H9 (cell line): ENCODE measurements at regions not wholly inside any gene's neighbourhood (a gene's known extent, or its start where the extent isn't known, plus 50 kb on each side); places are given as distances from the start of the nearest gene placed in this dataset.
A peak's percentile ranks its signal among the peaks of the same experiment; 100 is the strongest.

Source experiments
- DNase-seq: peaks from one replicate; pipeline ENCODE4 v3.0.0-alpha.2; 2017
- H2AFZ ChIP-seq: one replicate; pipeline ENCODE4 v1.6.1; 2013; ENCODE audit warnings: mild to moderate bottlenecking, low read length, control low read depth, moderate library complexity
- H2AK5ac ChIP-seq: 2 replicates; pipeline ENCODE4 v1.6.1; 2013; ENCODE audit warnings: low read length, control low read depth, mixed read lengths; ENCODE audit not compliant: insufficient read length
- H2BK120ac ChIP-seq: one replicate; pipeline ENCODE4 v1.6.1; 2013; ENCODE audit warnings: low read depth, mild to moderate bottlenecking, low read length, control low read depth, inconsistent platforms; ENCODE audit not compliant: poor library complexity, severe bottlenecking
- H2BK12ac ChIP-seq: 2 replicates; pipeline ENCODE4 v1.6.1; 2013; ENCODE audit warnings: low read length, control low read depth, mixed read lengths, low read depth; ENCODE audit not compliant: insufficient read length
- H2BK15ac ChIP-seq: 2 replicates; pipeline ENCODE4 v1.6.1; 2013; ENCODE audit warnings: low read depth, low read length, control low read depth
- H2BK20ac ChIP-seq: one replicate; pipeline ENCODE4 v1.6.1; 2013; ENCODE audit warnings: low read depth, mild to moderate bottlenecking, low read length, control low read depth, inconsistent platforms; ENCODE audit not compliant: poor library complexity, severe bottlenecking
- H2BK5ac ChIP-seq: 2 replicates; pipeline ENCODE4 v1.6.1; 2013; ENCODE audit warnings: low read length, control low read depth, mixed read lengths; ENCODE audit not compliant: insufficient read length
- H3K14ac ChIP-seq: 2 replicates; pipeline ENCODE4 v1.6.1; 2013; ENCODE audit warnings: low read length, control low read depth; ENCODE audit not compliant: insufficient read depth
- H3K18ac ChIP-seq: 2 replicates; pipeline ENCODE4 v1.6.1; 2013; ENCODE audit warnings: low read depth, mild to moderate bottlenecking, mixed read lengths, low read length, control low read depth; ENCODE audit not compliant: insufficient read length
- H3K23ac ChIP-seq: 2 replicates; pipeline ENCODE4 v1.6.1; 2013; ENCODE audit warnings: low read length, control low read depth, mixed read lengths, low read depth; ENCODE audit not compliant: insufficient read length
- H3K23me2 ChIP-seq: 2 replicates; pipeline ENCODE4 v1.6.1; 2013; ENCODE audit warnings: low read depth, mild to moderate bottlenecking, mixed read lengths, low read length, control low read depth; ENCODE audit not compliant: insufficient read length, poor library complexity, severe bottlenecking
- H3K27ac ChIP-seq: 2 replicates; pipeline ENCODE4 v1.5.1; 2013; ENCODE audit warnings: low read length, control low read depth, mixed read lengths, low read depth; ENCODE audit not compliant: insufficient read length
- H3K27me3 ChIP-seq: 2 replicates; pipeline ENCODE4 v1.6.1; 2013; ENCODE audit warnings: low read length, control low read depth, inconsistent platforms; ENCODE audit not compliant: insufficient read depth
- H3K4ac ChIP-seq: 2 replicates; pipeline ENCODE4 v1.6.1; 2013; ENCODE audit warnings: low read depth, mild to moderate bottlenecking, control low read depth, inconsistent platforms, low read length, moderate library complexity
- H3K4me1 ChIP-seq: 2 replicates; pipeline ENCODE4 v1.6.1; 2013; ENCODE audit warnings: low read length, control low read depth, inconsistent platforms; ENCODE audit not compliant: insufficient read depth
- H3K4me2 ChIP-seq: 2 replicates; pipeline ENCODE4 v1.6.1; 2013; ENCODE audit warnings: low read length, control low read depth, mixed read lengths; ENCODE audit not compliant: insufficient read length, insufficient read depth
- H3K56ac ChIP-seq: 2 replicates; pipeline ENCODE4 v1.6.1; 2013; ENCODE audit warnings: low read depth, mild to moderate bottlenecking, mixed read lengths, low read length, control low read depth; ENCODE audit not compliant: insufficient read length
- H3K79me1 ChIP-seq: 2 replicates; pipeline ENCODE4 v1.6.1; 2013; ENCODE audit warnings: low read depth, mild to moderate bottlenecking, moderate library complexity, low read length, control low read depth, inconsistent platforms; ENCODE audit not compliant: insufficient read depth, poor library complexity, severe bottlenecking
- H3K79me2 ChIP-seq: 2 replicates; pipeline ENCODE4 v1.6.1; 2013; ENCODE audit warnings: low read length, control low read depth, inconsistent platforms; ENCODE audit not compliant: insufficient read depth
- H3K9ac ChIP-seq: 2 replicates; pipeline ENCODE4 v1.6.1; 2013; ENCODE audit warnings: low read length, control low read depth, mixed read lengths; ENCODE audit not compliant: insufficient read length; ENCODE audit errors: extremely low read depth
- H3K9me3 ChIP-seq: one replicate; pipeline ENCODE4 v1.6.1; 2013; ENCODE audit warnings: low read depth, low read length, inconsistent platforms; ENCODE audit not compliant: control insufficient read depth
- H3T11ph ChIP-seq: one replicate; pipeline ENCODE4 v1.6.1; 2013; ENCODE audit warnings: mild to moderate bottlenecking, low read length, control low read depth, inconsistent platforms
- H4K20me1 ChIP-seq: one replicate; pipeline ENCODE4 v1.6.1; 2013; ENCODE audit not compliant: control insufficient read depth, insufficient read length, insufficient read depth
- H4K5ac ChIP-seq: 2 replicates; pipeline ENCODE4 v1.6.1; 2013; ENCODE audit warnings: low read depth, mild to moderate bottlenecking, mixed read lengths, low read length, control low read depth; ENCODE audit not compliant: insufficient read length
- H4K8ac ChIP-seq: replicated peaks from 2 replicates; pipeline ENCODE4 v1.6.1; 2013; ENCODE audit warnings: low read length, control low read depth, mixed read lengths, low read depth; ENCODE audit not compliant: insufficient read length
- H4K91ac ChIP-seq: 2 replicates; pipeline ENCODE4 v1.6.1; 2013; ENCODE audit warnings: low read depth, mild to moderate bottlenecking, moderate library complexity, mixed read lengths, low read length, control low read depth; ENCODE audit not compliant: insufficient read length
- H3K27ac Mint-ChIP-seq, 3 experiments: 2 replicates in 2 of 3; 3 replicates in 1 of 3; pipeline ENCODE4 v1.8.0; 2020 to 2021; ENCODE audit warnings: mixed read lengths in 3 of 3, mild to moderate bottlenecking in 1 of 3, moderate library complexity in 1 of 3
- H3K27me3 Mint-ChIP-seq: 2 replicates; pipeline ENCODE4 v1.8.0; 2021; ENCODE audit warnings: low read depth, mild to moderate bottlenecking, moderate library complexity, mixed read lengths
- H3K36me3 Mint-ChIP-seq, 3 experiments: 2 replicates in 2 of 3; 3 replicates in 1 of 3; pipeline ENCODE4 v1.8.0; 2020 to 2021; ENCODE audit warnings: low read depth in 3 of 3, mixed read lengths in 3 of 3; ENCODE audit not compliant: insufficient read depth in 1 of 3
- H3K4me1 Mint-ChIP-seq, 2 experiments: 2 replicates each; pipeline ENCODE4 v1.8.0; 2020; ENCODE audit warnings: mixed read lengths in 2 of 2
- H3K4me3 Mint-ChIP-seq, 2 experiments: 2 replicates in 1 of 2; 3 replicates in 1 of 2; pipeline ENCODE4 v1.8.0; 2020 to 2021; ENCODE audit warnings: mild to moderate bottlenecking in 2 of 2, mixed read lengths in 2 of 2, moderate library complexity in 1 of 2
- H3K9me3 Mint-ChIP-seq, 2 experiments: 2 replicates in 1 of 2; 3 replicates in 1 of 2; pipeline ENCODE4 v1.8.0; 2020; ENCODE audit warnings: mild to moderate bottlenecking in 2 of 2, mixed read lengths in 2 of 2, moderate library complexity in 1 of 2
- CTCF ChIP-seq: fragments of 200-600 bp; sonication (generic); conservative IDR thresholded peaks from 3 replicates; pipeline ENCODE4 v1.8.0; 2021; ENCODE audit warnings: antibody characterized with exemption, mild to moderate bottlenecking
- WGBS: extraction: QIAGEN DNeasy Blood & Tissue Kit; methylation state at CpG from one replicate; pipeline ENCODE4 v1.1.7; 2013; ENCODE audit warnings: missing lambda C conversion rate, low lambda C conversion rate, mixed read lengths; ENCODE audit not compliant: insufficient read length; ENCODE audit errors: extremely low coverage; 5-methylcytosine and 5-hydroxymethylcytosine counted together

- no peaks in the 10 kb centered on the region for H3K9me3 ChIP-seq
- no peak overlapping the region for H2AFZ ChIP-seq
- no peaks in the 10 kb centered on the region for H3K27me3 ChIP-seq
- H2AK5ac ChIP-seq = no peak overlapping the region
- H3K23me2 ChIP-seq = no peaks in the 10 kb centered on the region
- H3K4me1 ChIP-seq = peaks cover 3% of the 10 kb centered on the region; the same call in 1 of the 2 replicates
- no peak overlapping the region for H3K4ac ChIP-seq
- no peak overlapping the region for H3K9ac ChIP-seq
- no peaks in the 10 kb centered on the region for H3K79me2 ChIP-seq
- H3K9me3 Mint-ChIP-seq = no peaks in the 10 kb centered on the region
- no peak overlapping the region for H3K23ac ChIP-seq
- no peak overlapping the region for H3K56ac ChIP-seq
- H2BK5ac ChIP-seq = no peak overlapping the region
- no peak overlapping the region for H3K27ac ChIP-seq
- no peak overlapping the region for H3K18ac ChIP-seq
- no peak overlapping the region for H3T11ph ChIP-seq
- no peak overlapping the region for H3K4me2 ChIP-seq
- H2BK120ac ChIP-seq = no peak overlapping the region
- H3K36me3 Mint-ChIP-seq = no peaks in the 10 kb centered on the region; a peak in 1 of 7 replicates
- no peak overlapping the region for H4K5ac ChIP-seq
- no peak overlapping the region for H3K4me3 Mint-ChIP-seq
- no peak overlapping the region for H4K8ac ChIP-seq
- no CpG with 5 or more reads among the region's 4 CpGs for WGBS
- no peak for DNase-seq
- peak overlapping the region in 1 of 3 experiments; percentile 74; a peak in 2 of 7 replicates for H3K27ac Mint-ChIP-seq
- peaks cover 0 to 4% of the 10 kb centered on the region in 2 experiments; a peak in 3 of 4 replicates for H3K4me1 Mint-ChIP-seq
- H4K91ac ChIP-seq = no peak overlapping the region
- H3K14ac ChIP-seq = no peak overlapping the region
- H3K79me1 ChIP-seq = no peaks in the 10 kb centered on the region
- no peak overlapping the region for H2BK12ac ChIP-seq
- no peak overlapping the region for H2BK15ac ChIP-seq
- no peaks in the 10 kb centered on the region for H4K20me1 ChIP-seq
- no peak for TF ChIP-seq CTCF
- H2BK20ac ChIP-seq = no peak overlapping the region
- no peaks in the 10 kb centered on the region for H3K27me3 Mint-ChIP-seq
These were observed 272.2 kb downstream of the PRELID2 start for GRCh38 chr5:145562931-145563330.
